ENCODE measurements at regions not wholly inside any gene's neighbourhood (a gene's known extent, or its start where the extent isn't known, plus 50 kb on each side); places are given as distances from the start of the nearest gene placed in this dataset.
"Not testable (repeated sequence)": the region's sequence is repeated elsewhere in the genome, so short reads cannot be mapped to it uniquely, and the experiment has no call there.

GRCh38 chr9:87781331-87781730 is 55.4 kb downstream of the CTSL start:
- ATAC-seq (ENCODE audit: low read depth) (no peak), DNase-seq (ENCODE audit: low spot score) (no peak)
- Histone ChIP-seq H3K9me3 (ENCODE audit: severe bottlenecking) (no peaks in the 10 kb centered on the region), H3K36me3 (ENCODE audit: low read depth) (no peaks in the 10 kb centered on the region), H3K27ac (ENCODE audit: poor library complexity, severe bottlenecking) (no peak overlapping the region), H3K4me1 (ENCODE audit: insufficient read depth, poor library complexity, severe bottlenecking) (peaks cover 3% of the 10 kb centered on the region), H3K27me3 (ENCODE audit: insufficient read depth, poor library complexity, severe bottlenecking) (no peaks in the 10 kb centered on the region), H3K4me3 (ENCODE audit: severe bottlenecking) (no peak overlapping the region)
- no peak for TF ChIP-seq CTCF (IDR thresholded peaks at IDR 0.05; ENCODE audit: poor library complexity, severe bottlenecking)

GRCh38 chr9:87783180-87783579 is 57.3 kb downstream of the CTSL start:
- H3K9me3 ChIP-seq (ENCODE audit: severe bottlenecking), result no peaks in the 10 kb centered on the region
- ATAC-seq (ENCODE audit: low read depth), result no peak
- H3K4me1 ChIP-seq (ENCODE audit: insufficient read depth, poor library complexity, severe bottlenecking), result peaks cover 3% of the 10 kb centered on the region
- no peak overlapping the region for H3K27ac ChIP-seq (ENCODE audit: poor library complexity, severe bottlenecking)
- no peak for TF ChIP-seq CTCF (IDR thresholded peaks at IDR 0.05; ENCODE audit: poor library complexity, severe bottlenecking)
- no peak overlapping the region for H3K4me3 ChIP-seq (ENCODE audit: severe bottlenecking)
- H3K36me3 ChIP-seq (ENCODE audit: low read depth), result no peaks in the 10 kb centered on the region
- H3K27me3 ChIP-seq (ENCODE audit: insufficient read depth, poor library complexity, severe bottlenecking), result no peaks in the 10 kb centered on the region
- no peak for DNase-seq (ENCODE audit: low spot score)

- H3K27ac ChIP-seq (ENCODE audit: poor library complexity, severe bottlenecking); H3K4me1 ChIP-seq (ENCODE audit: insufficient read depth, poor library complexity, severe bottlenecking); DNase-seq (ENCODE audit: low spot score); ATAC-seq (ENCODE audit: low read depth); H3K4me3 ChIP-seq (ENCODE audit: severe bottlenecking); H3K9me3 ChIP-seq (ENCODE audit: severe bottlenecking); H3K27me3 ChIP-seq (ENCODE audit: insufficient read depth, poor library complexity, severe bottlenecking); H3K36me3 ChIP-seq (ENCODE audit: low read depth): not testable (repeated sequence)
Observed at GRCh38 chr9:87785315-87785970, 59.5 kb downstream of the CTSL start.

GRCh38 chr9:87786423-87786822 is 60.5 kb downstream of the CTSL start:
- H3K36me3 ChIP-seq (ENCODE audit: low read depth), result no peaks in the 10 kb centered on the region
- DNase-seq (ENCODE audit: low spot score), result no peak
- H3K4me3 ChIP-seq (ENCODE audit: severe bottlenecking), result no peak overlapping the region
- no peak for TF ChIP-seq CTCF (IDR thresholded peaks at IDR 0.05; ENCODE audit: poor library complexity, severe bottlenecking)
- ATAC-seq (ENCODE audit: low read depth), result no peak
- no peak overlapping the region for H3K27ac ChIP-seq (ENCODE audit: poor library complexity, severe bottlenecking)
- peaks cover 3% of the 10 kb centered on the region for H3K4me1 ChIP-seq (ENCODE audit: insufficient read depth, poor library complexity, severe bottlenecking)
- no peaks in the 10 kb centered on the region for H3K27me3 ChIP-seq (ENCODE audit: insufficient read depth, poor library complexity, severe bottlenecking)
- H3K9me3 ChIP-seq (ENCODE audit: severe bottlenecking), result no peaks in the 10 kb centered on the region

GRCh38 chr9:87786876-87787275 is 61.0 kb downstream of the CTSL start:
- no peak for DNase-seq (ENCODE audit: low spot score)
- H3K27ac ChIP-seq (ENCODE audit: poor library complexity, severe bottlenecking), result no peak overlapping the region
- TF ChIP-seq CTCF (IDR thresholded peaks at IDR 0.05; ENCODE audit: poor library complexity, severe bottlenecking), result no peak
- no peaks in the 10 kb centered on the region for H3K36me3 ChIP-seq (ENCODE audit: low read depth)
- H3K27me3 ChIP-seq (ENCODE audit: insufficient read depth, poor library complexity, severe bottlenecking), result no peaks in the 10 kb centered on the region
- H3K9me3 ChIP-seq (ENCODE audit: severe bottlenecking), result no peaks in the 10 kb centered on the region
- H3K4me3 ChIP-seq (ENCODE audit: severe bottlenecking), result no peak overlapping the region
- no peak for ATAC-seq (ENCODE audit: low read depth)
- peaks cover 3% of the 10 kb centered on the region for H3K4me1 ChIP-seq (ENCODE audit: insufficient read depth, poor library complexity, severe bottlenecking)

Data from RWPE2 (cell line).